NCI-H128 (cell line): ENCODE measurements at regions not wholly inside any gene's neighbourhood (a gene's known extent, or its start where the extent isn't known, plus 50 kb on each side); places are given as distances from the start of the nearest gene placed in this dataset.
"Not testable (repeated sequence)": the region's sequence is repeated elsewhere in the genome, so short reads cannot be mapped to it uniquely, and the experiment has no call there.

Experiments
- DNase-seq: peaks from one replicate; lab custom pipeline; 2025; ENCODE audit not compliant: unreplicated experiment; lab: John Stamatoyannopoulos, UW

DNA sequence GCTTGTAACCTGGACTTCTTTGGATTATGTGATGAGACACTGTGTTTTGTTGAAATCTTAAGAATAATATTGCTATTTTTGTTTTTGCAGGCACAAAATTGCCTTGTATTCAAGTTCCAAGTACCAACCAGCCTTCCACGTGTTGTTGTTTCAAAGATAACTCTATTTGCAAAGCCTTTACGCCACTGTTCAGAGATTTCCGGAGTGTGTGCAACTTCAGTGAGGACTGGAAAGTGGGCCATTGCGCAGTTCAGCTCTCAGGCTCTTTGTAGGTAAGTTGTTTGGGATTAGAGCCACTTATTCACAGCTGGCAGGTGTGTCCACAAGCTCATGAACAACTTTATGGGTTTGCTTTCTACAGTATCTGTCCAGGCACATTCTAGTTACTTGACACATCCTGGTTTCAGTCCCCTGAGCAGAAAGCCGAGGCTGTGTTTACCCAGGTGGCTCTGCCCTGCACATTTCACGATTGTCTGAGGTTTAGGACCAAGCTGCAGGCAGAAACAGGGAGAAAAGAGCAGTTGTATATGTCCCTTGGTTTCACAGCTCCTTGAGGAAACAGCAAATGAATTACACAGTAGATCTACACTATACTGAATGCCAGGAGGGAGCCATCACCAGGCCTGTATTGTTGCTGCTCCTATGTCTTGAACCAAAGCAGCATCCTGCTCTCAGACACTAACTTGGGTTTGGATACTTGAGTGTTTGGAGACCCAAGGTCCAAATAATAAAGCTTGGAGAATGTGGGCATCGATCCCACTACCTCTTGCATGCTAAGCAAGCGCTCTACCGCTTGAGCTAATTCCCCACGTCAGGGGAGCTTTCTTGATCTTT is 136.1 kb upstream of the ZNF322 start:
- DNase-seq, result not testable (repeated sequence)

DNA sequence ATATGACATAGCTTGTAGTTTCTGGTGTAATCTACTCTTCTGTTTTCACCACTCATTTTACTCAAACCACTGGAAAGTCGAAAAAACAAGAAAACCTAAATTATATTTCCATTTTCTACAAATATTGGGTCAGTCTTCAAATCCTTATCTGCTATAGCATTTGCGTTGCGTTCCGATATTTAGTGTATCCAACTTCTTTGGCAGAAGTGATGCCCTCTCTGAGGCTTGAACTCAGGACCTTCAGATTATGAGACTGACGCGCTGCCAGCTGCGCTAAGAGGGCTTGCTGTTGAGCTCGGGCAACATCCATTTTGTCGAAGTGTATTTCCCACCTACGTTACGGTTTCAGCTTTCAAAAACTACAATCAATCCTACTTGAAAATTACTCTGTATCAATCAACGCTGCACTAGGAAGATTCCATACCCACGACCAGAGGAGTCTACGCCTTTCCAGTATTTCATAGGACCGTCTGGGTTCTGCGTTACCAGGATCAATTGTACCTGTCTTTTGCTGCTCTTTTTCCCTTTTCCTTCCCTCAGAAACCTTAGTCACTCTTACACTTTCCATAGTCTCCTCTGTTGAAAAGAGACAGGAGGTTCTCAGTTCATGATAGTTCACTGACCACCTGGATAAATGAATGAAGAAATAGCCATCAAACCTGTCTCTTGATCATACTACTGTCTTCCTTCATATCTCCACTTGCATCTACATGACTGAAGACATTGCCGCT is 140.5 kb upstream of the ZNF322 start:
- not testable (repeated sequence) for DNase-seq

DNA sequence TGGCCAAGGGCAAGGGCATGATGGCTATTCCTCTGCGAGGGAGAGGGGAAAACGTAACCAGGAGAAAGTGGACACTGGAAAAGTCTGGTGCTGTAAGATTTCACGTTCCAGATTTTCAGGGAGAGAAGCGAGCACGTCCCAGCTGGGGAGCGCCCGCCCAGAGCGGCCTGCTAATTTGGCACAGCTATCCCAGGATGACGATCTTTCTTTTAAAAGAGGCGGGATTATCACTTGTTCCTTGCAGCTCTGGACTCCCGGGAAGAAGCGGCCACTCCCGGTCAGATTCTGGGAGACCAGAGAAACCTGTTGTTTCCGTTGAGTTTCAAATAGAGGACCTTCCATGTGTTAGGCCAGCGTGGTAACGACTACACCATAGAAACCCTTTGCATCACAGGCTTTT is 144.2 kb upstream of the ZNF322 start:
- DNase-seq, result not testable (repeated sequence)

DNA sequence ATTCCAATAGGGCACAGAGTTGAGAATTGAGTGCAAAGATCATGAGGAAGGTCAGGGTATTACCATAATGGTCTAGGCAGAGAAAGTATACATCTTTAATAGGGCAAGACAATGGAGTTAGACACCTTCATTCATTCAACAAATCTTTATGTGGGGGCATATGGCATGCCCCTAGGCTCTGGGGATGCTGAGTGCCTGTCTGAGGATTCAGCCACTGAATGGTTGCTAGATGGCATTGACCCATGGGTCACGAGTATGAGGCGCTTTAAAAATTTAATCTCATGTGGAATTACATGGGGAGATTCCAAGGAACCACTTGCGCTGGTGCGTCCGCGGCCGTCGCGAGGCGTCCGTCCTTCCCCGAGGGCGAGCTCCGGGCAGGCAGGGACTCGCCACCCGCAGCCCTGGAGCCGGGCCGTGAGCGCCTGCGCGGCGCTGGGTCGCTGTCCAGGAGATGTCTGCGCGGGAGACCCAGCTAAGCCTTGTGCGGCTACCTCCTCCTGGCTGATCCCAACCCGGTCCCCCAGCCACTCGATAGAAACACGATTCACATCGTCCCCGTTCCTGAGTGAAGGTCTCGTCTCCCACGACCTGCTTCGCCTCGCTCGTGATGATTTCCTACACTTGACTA is 152.1 kb upstream of the ZNF322 start:
- DNase-seq, result not testable (repeated sequence)

DNA sequence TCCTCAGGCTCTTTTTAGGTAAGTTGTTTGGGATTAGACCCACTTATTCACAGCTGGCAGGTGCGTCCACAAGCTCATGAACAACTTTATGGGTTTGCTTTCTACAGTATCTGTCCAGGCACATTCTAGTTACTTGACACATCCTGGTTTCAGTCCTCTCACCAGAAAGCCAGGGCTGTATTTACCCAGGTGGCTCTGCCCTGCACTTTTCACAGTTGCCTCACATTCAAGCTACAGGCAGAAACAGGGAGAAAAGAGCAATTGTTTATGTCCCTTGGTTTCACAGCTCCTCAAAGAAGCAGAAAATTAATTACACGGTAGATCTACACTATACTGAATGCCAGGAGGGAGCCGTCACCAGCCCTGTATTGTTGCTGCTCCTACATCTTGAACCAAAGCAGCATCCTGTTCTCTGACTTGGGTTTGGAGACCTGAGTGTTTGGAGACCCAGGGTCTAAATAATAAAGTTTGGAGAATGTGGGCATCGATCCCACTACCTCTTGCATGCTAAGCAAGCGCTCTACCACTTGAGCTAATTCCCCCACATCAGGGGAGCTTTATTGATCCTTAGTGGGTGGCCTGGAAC is 159.2 kb upstream of the ZNF322 start:
- DNase-seq, result not testable (repeated sequence)

DNA sequence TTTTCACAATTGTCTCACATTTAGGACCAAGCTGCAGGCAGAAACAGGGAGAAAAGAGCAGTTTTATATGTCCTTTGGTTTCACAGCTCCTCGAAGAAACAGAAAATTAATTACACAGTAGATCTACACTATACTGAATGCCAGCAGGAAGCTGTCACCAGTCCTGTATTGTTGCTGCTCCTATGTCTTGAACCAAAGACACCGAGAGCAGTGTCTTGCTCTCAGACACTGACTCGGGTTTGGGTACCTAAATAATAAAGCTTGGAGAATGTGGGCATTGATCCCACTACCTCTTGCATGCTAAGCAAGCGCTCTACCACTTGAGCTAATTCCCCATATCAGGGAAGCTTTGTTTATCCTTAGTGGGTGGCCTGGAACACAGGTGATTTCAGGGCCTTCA is 168.4 kb upstream of the ZNF322 start:
- not testable (repeated sequence) for DNase-seq

DNA sequence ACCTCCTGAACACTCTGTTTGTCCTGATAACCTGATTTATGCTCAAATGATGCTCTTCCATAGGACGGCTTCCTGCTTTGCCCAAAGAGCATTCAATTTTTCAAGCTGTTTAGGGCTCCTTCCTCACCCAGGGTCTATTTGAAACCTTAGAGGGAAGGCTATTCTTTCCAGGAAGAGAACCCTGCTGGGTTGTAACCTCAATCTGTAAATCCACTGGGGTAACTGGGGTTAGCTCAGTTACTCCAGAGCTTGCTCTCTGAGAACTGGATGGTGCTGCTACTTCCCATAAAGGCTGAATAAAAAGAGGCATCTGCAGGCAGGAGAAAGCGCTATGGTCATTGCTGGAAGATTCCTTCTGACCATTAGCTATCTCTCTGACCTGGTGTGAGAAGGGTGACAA is 169.9 kb upstream of the ZNF322 start:
- DNase-seq, result not testable (repeated sequence)

DNA sequence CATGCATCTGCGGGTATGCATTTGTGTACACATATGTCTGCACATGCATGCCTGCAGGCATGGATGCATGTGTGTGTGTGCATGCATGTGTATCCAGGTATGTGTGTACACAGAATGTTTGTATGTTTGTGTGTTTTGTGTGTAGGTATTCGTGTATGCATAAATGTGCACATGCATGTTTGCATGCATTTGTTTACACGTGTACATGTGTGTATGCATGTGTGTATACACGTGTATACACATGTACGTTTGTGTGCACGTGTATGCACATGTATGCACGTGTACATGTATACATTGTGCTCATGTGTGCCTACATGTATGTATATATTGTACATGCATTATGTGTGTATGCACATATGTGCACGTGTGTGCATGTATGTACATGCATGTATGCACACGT is 171.4 kb upstream of the ZNF322 start:
- not testable (repeated sequence) for DNase-seq

DNA sequence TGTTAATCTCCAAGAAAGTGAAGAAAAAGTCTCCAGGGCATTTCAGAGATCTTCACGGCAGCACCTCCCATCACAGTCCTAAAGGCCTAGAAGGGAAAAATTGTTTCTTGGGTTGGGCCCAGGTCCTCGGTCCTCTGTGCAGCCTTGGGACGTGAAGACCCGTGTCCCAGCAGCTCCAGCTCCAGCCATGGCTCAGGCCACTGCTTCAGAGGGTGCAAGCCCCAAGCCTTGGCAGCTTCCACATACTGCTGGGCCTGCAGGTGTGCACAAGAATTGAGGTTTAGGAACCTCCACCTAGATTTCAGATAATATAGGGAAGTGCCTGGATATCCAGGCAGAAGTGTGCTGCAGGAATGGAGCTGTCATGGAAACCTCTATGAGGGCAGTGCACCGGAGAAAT is 176.2 kb upstream of the ZNF322 start:
- DNase-seq, result not testable (repeated sequence)

DNA sequence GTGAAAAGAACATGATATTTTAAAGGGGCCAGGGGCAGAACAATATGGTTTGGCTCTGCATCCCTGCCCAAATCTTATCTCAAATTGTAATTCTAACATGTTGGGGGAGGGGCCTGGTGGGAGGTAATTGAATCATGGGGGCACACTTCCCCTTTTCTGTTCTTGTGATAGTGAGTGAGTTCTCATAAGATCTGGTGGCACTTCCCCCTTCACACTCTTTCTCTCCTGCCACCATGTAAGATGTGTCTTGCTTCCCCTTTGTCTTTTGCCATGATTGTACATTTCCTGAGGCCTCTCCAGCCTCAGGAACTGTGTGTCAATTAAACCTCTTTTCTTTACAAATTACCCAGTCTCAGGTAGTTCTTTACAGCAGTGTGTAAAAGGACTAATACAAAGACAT is 177.1 kb upstream of the ZNF322 start:
- not testable (repeated sequence) for DNase-seq

DNA sequence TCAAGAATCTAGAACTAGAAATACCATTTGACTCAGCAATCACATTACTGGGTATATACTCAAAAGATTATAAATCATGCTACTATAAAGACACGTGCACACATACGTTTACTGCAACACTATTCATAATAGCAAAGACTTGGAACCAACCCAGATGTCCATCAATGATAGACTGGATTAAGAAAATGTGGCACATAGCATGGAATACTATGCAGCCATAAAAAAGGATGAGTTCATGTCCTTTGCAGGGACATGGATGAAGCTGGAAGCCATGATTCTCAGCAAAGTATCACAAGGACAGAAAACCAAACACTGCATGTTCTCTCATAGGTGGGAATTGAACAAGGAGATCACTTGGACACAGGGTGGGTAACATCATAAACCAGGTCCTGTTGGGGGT is 185.3 kb upstream of the ZNF322 start:
- not testable (repeated sequence) for DNase-seq

DNA sequence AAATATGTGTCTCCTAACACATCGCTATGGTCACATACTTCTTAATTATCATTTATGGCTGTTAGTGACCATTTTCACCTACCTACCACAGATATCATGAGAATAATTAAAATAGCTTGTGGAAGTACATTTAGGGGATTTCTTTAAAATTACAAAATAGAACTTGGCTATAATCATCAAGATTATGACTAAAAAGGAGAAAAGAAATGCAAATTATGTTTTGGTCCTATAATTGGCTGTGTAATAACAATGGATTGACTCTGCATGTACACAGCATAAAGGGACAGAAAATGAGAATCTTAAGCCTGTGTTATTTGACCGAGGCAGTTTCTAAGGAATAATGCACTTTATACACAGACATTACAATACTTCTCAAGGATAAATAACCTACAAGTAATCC is 197.7 kb upstream of the ZNF322 start:
- DNase-seq, result not testable (repeated sequence)

DNA sequence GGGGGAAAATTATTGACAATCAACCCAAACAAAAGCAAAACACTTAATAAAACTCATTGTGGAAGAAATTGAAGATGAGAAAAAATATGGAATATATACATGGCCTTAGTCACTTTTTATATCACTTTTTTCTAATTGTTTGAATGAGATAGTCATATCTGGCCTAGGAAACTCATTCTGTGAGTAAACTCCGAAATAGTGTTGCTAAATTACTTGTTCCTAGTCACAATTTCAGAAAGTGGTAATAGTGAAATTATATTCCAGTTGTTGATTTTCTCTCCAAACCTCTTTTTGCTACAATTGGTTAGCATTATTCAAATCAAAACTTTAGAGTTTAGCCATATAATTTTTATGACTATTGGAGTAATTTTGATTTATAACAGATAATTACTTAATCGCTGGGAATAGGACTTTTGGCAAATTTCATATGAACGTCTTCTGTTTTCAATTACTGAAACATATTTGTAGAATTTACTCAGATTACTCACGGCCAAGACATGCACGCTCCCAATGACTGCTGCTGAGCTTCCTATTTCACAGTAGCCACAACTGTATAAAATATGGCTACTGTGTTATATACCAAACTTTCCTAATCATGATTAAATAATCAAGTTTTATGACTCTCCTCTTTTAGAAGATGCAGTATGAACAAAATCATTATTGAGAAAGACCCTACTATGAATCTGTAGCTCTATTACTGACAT is 199.7 kb upstream of the ZNF322 start:
- not testable (repeated sequence) for DNase-seq

DNA sequence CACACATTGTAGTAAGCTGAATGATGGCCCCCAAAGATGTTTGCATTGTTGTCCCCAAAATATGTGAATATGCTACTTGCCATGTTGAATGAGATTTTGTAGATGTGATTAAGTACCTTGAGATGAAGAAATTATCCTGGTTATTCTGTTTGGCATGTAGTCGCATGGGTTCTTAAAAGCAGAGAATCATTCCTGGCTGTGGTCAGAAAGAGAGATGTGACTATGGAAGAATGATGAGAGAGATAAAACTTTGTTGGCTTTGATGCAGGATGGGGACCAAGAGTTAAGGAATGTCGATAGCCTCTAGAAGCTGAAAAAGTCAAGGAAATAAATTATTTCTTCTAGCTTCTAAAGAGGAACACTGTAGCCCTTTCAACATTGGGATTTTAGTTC is 200.2 kb upstream of the ZNF322 start:
- not testable (repeated sequence) for DNase-seq

DNA sequence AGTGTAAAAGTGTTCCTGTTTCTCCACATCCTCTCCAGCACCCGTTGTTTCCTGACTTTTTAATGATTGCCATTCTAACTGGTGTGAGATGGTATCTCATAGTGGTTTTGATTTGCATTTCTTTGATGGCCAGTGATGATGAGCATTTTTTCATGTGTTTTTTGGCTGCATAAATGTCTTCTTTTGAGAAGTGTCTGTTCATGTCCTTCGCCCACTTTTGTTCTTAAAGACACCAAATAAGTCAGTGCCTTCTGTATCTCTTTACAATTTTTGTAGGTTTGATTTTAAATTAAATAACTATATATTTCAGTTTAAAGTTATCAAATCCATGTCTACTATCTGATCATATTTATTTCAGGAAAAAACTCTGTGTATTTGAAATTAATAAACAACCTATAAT is 202.4 kb upstream of the ZNF322 start:
- DNase-seq, result not testable (repeated sequence)

DNA sequence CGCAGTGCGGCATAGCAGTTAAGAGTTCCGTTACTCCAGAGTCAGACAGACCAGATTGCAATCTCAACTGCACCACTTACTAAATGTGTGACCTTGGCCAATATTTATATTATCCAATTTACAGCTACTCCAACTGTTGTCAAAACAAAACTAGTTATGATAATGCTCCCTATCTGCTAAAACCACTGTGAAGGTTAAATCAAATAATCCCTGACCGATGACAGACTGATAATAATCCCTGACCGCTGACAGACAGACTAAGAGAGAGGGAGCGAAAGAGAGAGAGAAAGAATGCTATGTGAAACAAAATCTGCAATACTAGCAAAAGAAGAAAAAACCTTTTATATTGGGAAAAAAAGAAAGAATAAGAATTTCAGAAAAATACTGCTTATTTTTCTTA is 204.1 kb upstream of the ZNF322 start:
- not testable (repeated sequence) for DNase-seq

DNA sequence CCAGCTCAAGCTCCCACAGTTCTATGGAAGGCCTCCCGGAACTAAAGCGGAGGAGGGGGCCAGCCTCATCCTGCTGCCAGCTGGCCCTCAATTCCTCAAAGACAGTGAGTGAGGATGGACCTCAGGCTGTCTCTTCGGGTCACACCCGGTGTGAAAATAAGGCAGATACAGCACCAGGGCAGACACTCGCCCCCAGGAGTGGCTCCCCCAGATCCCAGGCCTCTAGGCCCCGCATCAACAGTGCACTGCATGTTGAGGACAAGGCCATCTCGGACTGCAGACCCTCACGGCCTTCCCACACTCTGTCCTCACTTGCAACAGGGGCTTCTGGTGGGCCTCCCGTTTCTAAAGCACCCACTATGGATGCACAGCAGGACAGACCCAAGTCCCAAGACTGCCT is 239.2 kb upstream of the ZNF322 start:
- not testable (repeated sequence) for DNase-seq

DNA sequence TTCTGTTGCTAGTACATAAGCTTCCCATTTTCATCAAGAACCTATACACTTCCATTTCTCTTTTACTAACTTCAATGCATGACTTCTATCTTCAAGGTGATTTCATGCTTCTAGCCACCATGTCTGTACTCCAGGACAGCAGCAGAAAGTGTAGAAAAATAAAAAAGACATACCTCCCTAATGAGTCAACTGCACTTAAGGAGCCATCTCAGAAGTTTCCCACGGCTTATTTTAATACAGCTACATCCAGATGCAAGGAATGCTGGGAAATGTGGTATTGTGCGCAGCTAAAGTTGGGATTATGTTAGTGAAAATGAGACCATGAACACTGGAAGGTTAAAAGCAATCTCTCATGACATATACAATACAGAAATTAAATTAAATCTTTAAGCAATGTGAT is 264.7 kb upstream of the ZNF322 start:
- not testable (repeated sequence) for DNase-seq

DNA sequence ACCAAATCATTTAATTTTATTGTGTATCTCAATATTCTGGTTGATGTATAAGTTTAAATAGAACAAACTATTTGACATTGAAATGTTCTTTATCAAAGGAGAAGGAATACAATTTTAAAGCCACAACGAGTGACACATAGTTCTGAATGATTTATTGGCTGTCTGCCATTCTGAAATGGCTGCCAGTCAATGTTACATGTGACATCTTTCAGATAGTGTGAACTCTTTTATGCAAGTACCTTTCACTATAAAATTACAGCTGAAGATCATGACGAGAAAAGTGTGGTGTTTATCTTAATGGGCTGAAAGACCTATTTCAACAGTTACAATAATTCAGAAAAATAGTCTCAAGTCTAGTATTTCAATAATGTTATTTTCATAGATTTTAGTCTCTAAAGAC is 268.6 kb upstream of the ZNF322 start:
- not testable (repeated sequence) for DNase-seq

DNA sequence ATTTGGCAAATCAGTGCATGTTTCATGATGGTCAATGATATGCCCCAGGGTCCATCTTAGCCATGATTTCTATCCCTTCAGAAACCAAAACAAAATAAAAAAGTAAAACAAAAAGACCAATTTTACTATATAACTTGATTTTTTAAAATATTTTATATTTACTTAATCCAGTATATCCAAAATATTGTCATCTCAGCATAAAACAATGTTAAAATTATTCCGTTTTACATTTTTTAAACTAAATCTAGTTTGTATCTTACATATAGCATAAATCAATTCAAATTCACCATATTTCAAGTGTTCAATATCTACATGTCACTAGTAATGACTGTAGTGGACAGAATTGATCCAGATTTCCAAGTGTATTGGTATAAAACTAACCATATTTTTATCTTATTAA is 277.7 kb upstream of the ZNF322 start:
- not testable (repeated sequence) for DNase-seq

DNA sequence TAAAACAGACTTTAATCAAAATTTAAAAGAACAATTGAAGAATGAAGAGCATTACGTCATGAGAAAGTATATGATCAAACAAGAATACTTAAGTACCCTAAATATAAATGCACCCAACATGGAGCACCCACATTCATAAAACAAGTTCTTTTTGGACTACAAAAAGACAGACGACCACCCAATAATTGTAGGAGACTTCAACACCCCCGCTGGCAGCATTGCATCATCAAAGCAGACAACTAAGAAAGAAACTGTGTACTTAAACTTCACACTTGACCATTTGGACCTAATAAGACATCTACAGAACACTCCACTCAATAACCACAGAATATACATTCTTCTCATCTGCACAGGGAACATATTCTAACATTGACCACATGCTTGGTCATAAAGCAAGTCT is 291.7 kb upstream of the ZNF322 start:
- DNase-seq, result not testable (repeated sequence)
